GM23338 (cell line): ENCODE measurements at regions not wholly inside any gene's neighbourhood (a gene's known extent, or its start where the extent isn't known, plus 50 kb on each side); places are given as distances from the start of the nearest gene placed in this dataset.

Experiments used
- ATAC-seq: fragments of 200-7000 bp; cut with Tn5 transposase; 3 replicates; pipeline ENCODE4 v1.9.1; 2020
- DNase-seq: peaks from one replicate; pipeline ENCODE4 v3.0.0-alpha.2; 2015; ENCODE audit warnings: low spot score
- H2AFZ ChIP-seq: fragments of 200-600 bp; sonication (generic); 2 replicates; pipeline ENCODE4 v1.8.0; 2016; ENCODE audit warnings: antibody characterized with exemption, mild to moderate bottlenecking, moderate library complexity
- H3F3A ChIP-seq: fragments of 200-600 bp; sonication (generic); replicated peaks from 2 replicates; pipeline ENCODE4 v1.8.0; 2017; ENCODE audit warnings: antibody characterized with exemption, mixed run types, low read depth
- H3K27ac ChIP-seq: fragments of 200-600 bp; sonication (generic); 2 replicates; pipeline ENCODE4 v1.6.1; 2016; ENCODE audit warnings: low read depth
- H3K27me3 ChIP-seq: fragments of 200-600 bp; sonication (generic); 2 replicates; pipeline ENCODE4 v1.8.0; 2016; ENCODE audit warnings: mild to moderate bottlenecking, mixed run types, moderate library complexity; ENCODE audit not compliant: insufficient read depth
- H3K36me3 ChIP-seq: fragments of 200-600 bp; sonication (generic); 2 replicates; pipeline ENCODE4 v1.8.0; 2016; ENCODE audit warnings: mild to moderate bottlenecking; ENCODE audit not compliant: insufficient read depth
- H3K4me1 ChIP-seq: fragments of 200-600 bp; sonication (generic); 2 replicates; pipeline ENCODE4 v1.8.0; 2016; ENCODE audit warnings: mild to moderate bottlenecking, moderate library complexity; ENCODE audit not compliant: insufficient read depth
- H3K4me2 ChIP-seq: fragments of 200-600 bp; sonication (generic); 2 replicates; pipeline ENCODE4 v1.7.1; 2017; ENCODE audit warnings: mixed run types
- H3K4me3 ChIP-seq: fragments of 200-600 bp; sonication (generic); 2 replicates; pipeline ENCODE4 v1.6.1; 2016; ENCODE audit warnings: mixed run types
- H3K79me2 ChIP-seq: fragments of 200-600 bp; sonication (generic); replicated peaks from 2 replicates; pipeline ENCODE4 v1.8.0; 2017; ENCODE audit warnings: mild to moderate bottlenecking; ENCODE audit not compliant: insufficient read depth
- H3K9me2 ChIP-seq: fragments of 200-600 bp; sonication (generic); 2 replicates; pipeline ENCODE4 v1.8.0; 2017; ENCODE audit not compliant: insufficient read depth
- H4K20me1 ChIP-seq: fragments of 200-600 bp; sonication (generic); replicated peaks from 2 replicates; pipeline ENCODE4 v1.8.0; 2017; ENCODE audit warnings: mild to moderate bottlenecking; ENCODE audit not compliant: insufficient read depth
- H3K27ac Mint-ChIP-seq: 2 replicates; pipeline ENCODE4 v1.8.0; 2020; ENCODE audit warnings: inconsistent platforms, mild to moderate bottlenecking, moderate library complexity, mixed read lengths
- H3K27me3 Mint-ChIP-seq: 3 replicates; pipeline ENCODE4 v1.8.0; 2022; ENCODE audit warnings: low read depth, mild to moderate bottlenecking, moderate library complexity, mixed read lengths, inconsistent platforms; ENCODE audit not compliant: insufficient read depth, poor library complexity
- H3K36me3 Mint-ChIP-seq: 3 replicates; pipeline ENCODE4 v1.8.0; 2021; ENCODE audit warnings: low read depth, mild to moderate bottlenecking, inconsistent platforms, moderate library complexity, mixed read lengths
- H3K4me1 Mint-ChIP-seq: 3 replicates; pipeline ENCODE4 v1.8.0; 2020; ENCODE audit warnings: mild to moderate bottlenecking, inconsistent platforms, mixed read lengths
- H3K4me3 Mint-ChIP-seq: 3 replicates; pipeline ENCODE4 v1.8.0; 2021; ENCODE audit warnings: moderate library complexity, mild to moderate bottlenecking, inconsistent platforms, mixed read lengths
- H3K9me3 Mint-ChIP-seq: 3 replicates; pipeline ENCODE4 v1.8.0; 2020; ENCODE audit warnings: moderate library complexity, mild to moderate bottlenecking, inconsistent platforms, mixed read lengths
- CREB1 ChIP-seq: fragments of 250-450 bp; sonication (Bioruptor Pico); IDR thresholded peaks from 2 replicates; pipeline ENCODE4 v1.5.0; 2020; ENCODE audit warnings: low read depth, mild to moderate bottlenecking, moderate library complexity
- EZH2 ChIP-seq: fragments of 200-600 bp; sonication (generic); IDR thresholded peaks from one replicate; pipeline ENCODE4 v1.8.0; 2017; ENCODE audit warnings: antibody characterized with exemption, mild to moderate bottlenecking, low read depth; ENCODE audit not compliant: unreplicated experiment
- EZH2phosphoT487 ChIP-seq: fragments of 200-600 bp; sonication (generic); IDR thresholded peaks from one replicate; pipeline ENCODE4 v1.8.1; 2018; ENCODE audit warnings: antibody characterized with exemption; ENCODE audit not compliant: unreplicated experiment
- JUNB ChIP-seq: IDR thresholded peaks from one replicate; pipeline ENCODE4 v1.6.1; 2016; ENCODE audit warnings: antibody characterized with exemption; ENCODE audit not compliant: unreplicated experiment
- NANOG ChIP-seq: IDR thresholded peaks from 2 replicates; pipeline ENCODE4 v1.6.1; 2016; ENCODE audit warnings: antibody characterized with exemption, borderline replicate concordance
- POLR2AphosphoS5 ChIP-seq: IDR thresholded peaks from 2 replicates; pipeline ENCODE4 v1.6.1; 2016; ENCODE audit warnings: antibody characterized with exemption, low read depth
- STAT1 ChIP-seq: IDR thresholded peaks from one replicate; pipeline ENCODE4 v1.6.1; 2016; ENCODE audit warnings: antibody characterized with exemption; ENCODE audit not compliant: unreplicated experiment
- ZNF114 ChIP-seq: fragments of 250-450 bp; sonication (Bioruptor Pico); IDR thresholded peaks from 2 replicates; pipeline ENCODE4 v1.5.0; 2020; ENCODE audit warnings: mild to moderate bottlenecking, moderate library complexity
- ZNF331 ChIP-seq: fragments of 250-450 bp; sonication (Bioruptor Pico); IDR thresholded peaks from 2 replicates; pipeline ENCODE4 v1.5.0; 2020; ENCODE audit warnings: low read depth, mild to moderate bottlenecking, moderate library complexity
- TF ChIP-seq, protein P1 (sequence below): IDR thresholded peaks from one replicate; pipeline ENCODE4 v1.6.1; 2018; ENCODE audit warnings: antibody characterized with exemption; ENCODE audit not compliant: unreplicated experiment
- TF ChIP-seq, protein P2 (sequence below): IDR thresholded peaks from 2 replicates; pipeline ENCODE4 v1.6.1; 2016; ENCODE audit warnings: antibody characterized with exemption
- TF ChIP-seq, protein P3 (sequence below): fragments of 250-450 bp; sonication (Bioruptor Pico); IDR thresholded peaks from 2 replicates; pipeline ENCODE4 v1.5.0; 2020; ENCODE audit warnings: mild to moderate bottlenecking, moderate library complexity
- TF ChIP-seq, protein P4 (sequence below), 2 experiments: fragments of 200-600 bp in 1 of 2; sonication (generic) in 1 of 2; conservative IDR thresholded peaks; 2 replicates each; pipeline versions ENCODE4 v1.5.1 to v1.6.1; 2016 to 2017; ENCODE audit warnings: antibody characterized with exemption in 2 of 2, low read depth in 2 of 2, mild to moderate bottlenecking in 2 of 2, moderate library complexity in 1 of 2

DNA sequence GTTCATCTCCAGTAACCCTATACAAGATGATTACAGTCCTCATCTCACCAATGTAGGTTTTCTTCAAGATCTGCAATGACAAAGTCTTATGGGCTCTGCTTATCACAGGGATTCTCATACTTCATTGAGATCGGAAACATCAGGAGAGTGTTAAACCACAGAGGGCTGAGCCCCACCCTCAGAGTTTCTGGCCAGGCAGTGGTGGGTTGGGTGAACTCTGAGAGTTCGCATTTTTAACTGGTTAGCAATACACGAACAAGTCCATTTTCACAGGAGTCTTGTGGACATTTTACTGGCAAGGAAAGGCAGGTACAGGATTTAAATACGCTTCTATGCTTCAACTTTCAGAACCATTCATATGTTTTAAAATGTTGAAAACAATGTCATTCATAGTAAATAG lies 366.7 kb upstream of the ROBO2 start:
- Histone ChIP-seq H3K4me2 (no peak overlapping the region), H3K36me3 (no peaks in the 10 kb centered on the region), H2AFZ (no peak overlapping the region), H3K79me2 (no peaks in the 10 kb centered on the region), H3K27me3 (no peaks in the 10 kb centered on the region), H3F3A (no peaks in the 10 kb centered on the region), H3K4me1 (peaks cover 5% of the 10 kb centered on the region), H3K27ac (no peak overlapping the region), H3K4me3 (no peak overlapping the region), H3K9me2 (no peaks in the 10 kb centered on the region), H4K20me1 (no peaks in the 10 kb centered on the region)
- Mint-ChIP-seq H3K27me3 (no peaks in the 10 kb centered on the region), H3K27ac (peak overlapping the region; percentile 78), H3K4me3 (no peak overlapping the region), H3K9me3 (no peaks in the 10 kb centered on the region), H3K4me1 (peaks cover 28% of the 10 kb centered on the region), H3K36me3 (no peaks in the 10 kb centered on the region)
- no peak for DNase-seq
- no peak for ATAC-seq
- TF ChIP-seq ZNF331 (CRISPR knock-in tag) (no peak), CREB1 (CRISPR knock-in tag) (no peak), POLR2AphosphoS5 (no peak), STAT1 (no peak), ZNF114 (CRISPR knock-in tag) (no peak), EZH2 (no peak), NANOG (no peak), JUNB (no peak), EZH2phosphoT487 (no peak)
- TF ChIP-seq, protein P1, sequence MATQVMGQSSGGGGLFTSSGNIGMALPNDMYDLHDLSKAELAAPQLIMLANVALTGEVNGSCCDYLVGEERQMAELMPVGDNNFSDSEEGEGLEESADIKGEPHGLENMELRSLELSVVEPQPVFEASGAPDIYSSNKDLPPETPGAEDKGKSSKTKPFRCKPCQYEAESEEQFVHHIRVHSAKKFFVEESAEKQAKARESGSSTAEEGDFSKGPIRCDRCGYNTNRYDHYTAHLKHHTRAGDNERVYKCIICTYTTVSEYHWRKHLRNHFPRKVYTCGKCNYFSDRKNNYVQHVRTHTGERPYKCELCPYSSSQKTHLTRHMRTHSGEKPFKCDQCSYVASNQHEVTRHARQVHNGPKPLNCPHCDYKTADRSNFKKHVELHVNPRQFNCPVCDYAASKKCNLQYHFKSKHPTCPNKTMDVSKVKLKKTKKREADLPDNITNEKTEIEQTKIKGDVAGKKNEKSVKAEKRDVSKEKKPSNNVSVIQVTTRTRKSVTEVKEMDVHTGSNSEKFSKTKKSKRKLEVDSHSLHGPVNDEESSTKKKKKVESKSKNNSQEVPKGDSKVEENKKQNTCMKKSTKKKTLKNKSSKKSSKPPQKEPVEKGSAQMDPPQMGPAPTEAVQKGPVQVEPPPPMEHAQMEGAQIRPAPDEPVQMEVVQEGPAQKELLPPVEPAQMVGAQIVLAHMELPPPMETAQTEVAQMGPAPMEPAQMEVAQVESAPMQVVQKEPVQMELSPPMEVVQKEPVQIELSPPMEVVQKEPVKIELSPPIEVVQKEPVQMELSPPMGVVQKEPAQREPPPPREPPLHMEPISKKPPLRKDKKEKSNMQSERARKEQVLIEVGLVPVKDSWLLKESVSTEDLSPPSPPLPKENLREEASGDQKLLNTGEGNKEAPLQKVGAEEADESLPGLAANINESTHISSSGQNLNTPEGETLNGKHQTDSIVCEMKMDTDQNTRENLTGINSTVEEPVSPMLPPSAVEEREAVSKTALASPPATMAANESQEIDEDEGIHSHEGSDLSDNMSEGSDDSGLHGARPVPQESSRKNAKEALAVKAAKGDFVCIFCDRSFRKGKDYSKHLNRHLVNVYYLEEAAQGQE = no peak
- TF ChIP-seq, protein P2, sequence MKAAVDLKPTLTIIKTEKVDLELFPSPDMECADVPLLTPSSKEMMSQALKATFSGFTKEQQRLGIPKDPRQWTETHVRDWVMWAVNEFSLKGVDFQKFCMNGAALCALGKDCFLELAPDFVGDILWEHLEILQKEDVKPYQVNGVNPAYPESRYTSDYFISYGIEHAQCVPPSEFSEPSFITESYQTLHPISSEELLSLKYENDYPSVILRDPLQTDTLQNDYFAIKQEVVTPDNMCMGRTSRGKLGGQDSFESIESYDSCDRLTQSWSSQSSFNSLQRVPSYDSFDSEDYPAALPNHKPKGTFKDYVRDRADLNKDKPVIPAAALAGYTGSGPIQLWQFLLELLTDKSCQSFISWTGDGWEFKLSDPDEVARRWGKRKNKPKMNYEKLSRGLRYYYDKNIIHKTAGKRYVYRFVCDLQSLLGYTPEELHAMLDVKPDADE = no peak
- TF ChIP-seq, protein P3, sequence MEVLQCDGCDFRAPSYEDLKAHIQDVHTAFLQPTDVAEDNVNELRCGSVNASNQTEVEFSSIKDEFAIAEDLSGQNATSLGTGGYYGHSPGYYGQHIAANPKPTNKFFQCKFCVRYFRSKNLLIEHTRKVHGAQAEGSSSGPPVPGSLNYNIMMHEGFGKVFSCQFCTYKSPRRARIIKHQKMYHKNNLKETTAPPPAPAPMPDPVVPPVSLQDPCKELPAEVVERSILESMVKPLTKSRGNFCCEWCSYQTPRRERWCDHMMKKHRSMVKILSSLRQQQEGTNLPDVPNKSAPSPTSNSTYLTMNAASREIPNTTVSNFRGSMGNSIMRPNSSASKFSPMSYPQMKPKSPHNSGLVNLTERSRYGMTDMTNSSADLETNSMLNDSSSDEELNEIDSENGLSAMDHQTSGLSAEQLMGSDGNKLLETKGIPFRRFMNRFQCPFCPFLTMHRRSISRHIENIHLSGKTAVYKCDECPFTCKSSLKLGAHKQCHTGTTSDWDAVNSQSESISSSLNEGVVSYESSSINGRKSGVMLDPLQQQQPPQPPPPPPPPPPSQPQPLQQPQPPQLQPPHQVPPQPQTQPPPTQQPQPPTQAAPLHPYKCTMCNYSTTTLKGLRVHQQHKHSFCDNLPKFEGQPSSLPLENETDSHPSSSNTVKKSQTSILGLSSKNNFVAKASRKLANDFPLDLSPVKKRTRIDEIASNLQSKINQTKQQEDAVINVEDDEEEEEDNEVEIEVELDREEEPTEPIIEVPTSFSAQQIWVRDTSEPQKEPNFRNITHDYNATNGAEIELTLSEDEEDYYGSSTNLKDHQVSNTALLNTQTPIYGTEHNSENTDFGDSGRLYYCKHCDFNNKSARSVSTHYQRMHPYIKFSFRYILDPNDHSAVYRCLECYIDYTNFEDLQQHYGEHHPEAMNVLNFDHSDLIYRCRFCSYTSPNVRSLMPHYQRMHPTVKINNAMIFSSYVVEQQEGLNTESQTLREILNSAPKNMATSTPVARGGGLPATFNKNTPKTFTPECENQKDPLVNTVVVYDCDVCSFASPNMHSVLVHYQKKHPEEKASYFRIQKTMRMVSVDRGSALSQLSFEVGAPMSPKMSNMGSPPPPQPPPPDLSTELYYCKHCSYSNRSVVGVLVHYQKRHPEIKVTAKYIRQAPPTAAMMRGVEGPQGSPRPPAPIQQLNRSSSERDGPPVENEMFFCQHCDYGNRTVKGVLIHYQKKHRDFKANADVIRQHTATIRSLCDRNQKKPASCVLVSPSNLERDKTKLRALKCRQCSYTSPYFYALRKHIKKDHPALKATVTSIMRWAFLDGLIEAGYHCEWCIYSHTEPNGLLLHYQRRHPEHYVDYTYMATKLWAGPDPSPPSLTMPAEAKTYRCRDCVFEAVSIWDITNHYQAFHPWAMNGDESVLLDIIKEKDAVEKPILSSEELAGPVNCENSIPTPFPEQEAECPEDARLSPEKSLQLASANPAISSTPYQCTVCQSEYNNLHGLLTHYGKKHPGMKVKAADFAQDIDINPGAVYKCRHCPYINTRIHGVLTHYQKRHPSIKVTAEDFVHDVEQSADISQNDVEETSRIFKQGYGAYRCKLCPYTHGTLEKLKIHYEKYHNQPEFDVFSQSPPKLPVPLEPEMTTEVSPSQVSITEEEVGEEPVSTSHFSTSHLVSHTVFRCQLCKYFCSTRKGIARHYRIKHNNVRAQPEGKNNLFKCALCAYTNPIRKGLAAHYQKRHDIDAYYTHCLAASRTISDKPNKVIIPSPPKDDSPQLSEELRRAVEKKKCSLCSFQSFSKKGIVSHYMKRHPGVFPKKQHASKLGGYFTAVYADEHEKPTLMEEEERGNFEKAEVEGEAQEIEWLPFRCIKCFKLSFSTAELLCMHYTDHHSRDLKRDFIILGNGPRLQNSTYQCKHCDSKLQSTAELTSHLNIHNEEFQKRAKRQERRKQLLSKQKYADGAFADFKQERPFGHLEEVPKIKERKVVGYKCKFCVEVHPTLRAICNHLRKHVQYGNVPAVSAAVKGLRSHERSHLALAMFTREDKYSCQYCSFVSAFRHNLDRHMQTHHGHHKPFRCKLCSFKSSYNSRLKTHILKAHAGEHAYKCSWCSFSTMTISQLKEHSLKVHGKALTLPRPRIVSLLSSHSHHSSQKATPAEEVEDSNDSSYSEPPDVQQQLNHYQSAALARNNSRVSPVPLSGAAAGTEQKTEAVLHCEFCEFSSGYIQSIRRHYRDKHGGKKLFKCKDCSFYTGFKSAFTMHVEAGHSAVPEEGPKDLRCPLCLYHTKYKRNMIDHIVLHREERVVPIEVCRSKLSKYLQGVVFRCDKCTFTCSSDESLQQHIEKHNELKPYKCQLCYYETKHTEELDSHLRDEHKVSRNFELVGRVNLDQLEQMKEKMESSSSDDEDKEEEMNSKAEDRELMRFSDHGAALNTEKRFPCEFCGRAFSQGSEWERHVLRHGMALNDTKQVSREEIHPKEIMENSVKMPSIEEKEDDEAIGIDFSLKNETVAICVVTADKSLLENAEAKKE (CRISPR knock-in tag) = no peak
- TF ChIP-seq, protein P4, sequence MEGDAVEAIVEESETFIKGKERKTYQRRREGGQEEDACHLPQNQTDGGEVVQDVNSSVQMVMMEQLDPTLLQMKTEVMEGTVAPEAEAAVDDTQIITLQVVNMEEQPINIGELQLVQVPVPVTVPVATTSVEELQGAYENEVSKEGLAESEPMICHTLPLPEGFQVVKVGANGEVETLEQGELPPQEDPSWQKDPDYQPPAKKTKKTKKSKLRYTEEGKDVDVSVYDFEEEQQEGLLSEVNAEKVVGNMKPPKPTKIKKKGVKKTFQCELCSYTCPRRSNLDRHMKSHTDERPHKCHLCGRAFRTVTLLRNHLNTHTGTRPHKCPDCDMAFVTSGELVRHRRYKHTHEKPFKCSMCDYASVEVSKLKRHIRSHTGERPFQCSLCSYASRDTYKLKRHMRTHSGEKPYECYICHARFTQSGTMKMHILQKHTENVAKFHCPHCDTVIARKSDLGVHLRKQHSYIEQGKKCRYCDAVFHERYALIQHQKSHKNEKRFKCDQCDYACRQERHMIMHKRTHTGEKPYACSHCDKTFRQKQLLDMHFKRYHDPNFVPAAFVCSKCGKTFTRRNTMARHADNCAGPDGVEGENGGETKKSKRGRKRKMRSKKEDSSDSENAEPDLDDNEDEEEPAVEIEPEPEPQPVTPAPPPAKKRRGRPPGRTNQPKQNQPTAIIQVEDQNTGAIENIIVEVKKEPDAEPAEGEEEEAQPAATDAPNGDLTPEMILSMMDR (conservative IDR thresholded peaks at IDR 0.05; ENCODE audit: low read depth in 2 of 2) = no peak
